ENCODE measurements at regions not wholly inside any gene's neighbourhood (a gene's known extent, or its start where the extent isn't known, plus 50 kb on each side); places are given as distances from the start of the nearest gene placed in this dataset.

- TF ChIP-seq CTCF (IDR thresholded peaks at IDR 0.05; ENCODE audit: insufficient read depth, low read depth, low read length) (no peak), EZH2 (IDR thresholded peaks at IDR 0.05; ENCODE audit: insufficient read depth, low read length) (no peak)
Measured at GRCh38 chrX:143304518-143304917, 212.8 kb downstream of the SPANXN3 start.
